Upper lobe of left lung (tissue), 4 donors: ENCODE measurements at regions not wholly inside any gene's neighbourhood (a gene's known extent, or its start where the extent isn't known, plus 50 kb on each side); places are given as distances from the start of the nearest gene placed in this dataset.

Experiments
- CTCF ChIP-seq, 6 experiments: fragments of 450-650 bp in 4 of 6; fragments of 200-600 bp in 2 of 6; sonication (generic) in 2 of 6; IDR thresholded peaks; one replicate each; pipeline ENCODE4 v1.5.1; 2016 to 2019; ENCODE audit warnings: antibody characterized with exemption in 6 of 6
- EP300 ChIP-seq, 4 donors: sonication (generic); formaldehyde crosslinking; IDR thresholded peaks; one replicate each; pipeline ENCODE4 v1.5.1; 2017; ENCODE audit warnings: antibody characterized with exemption in 4 of 4, control low read depth in 2 of 4
- POLR2A ChIP-seq, 4 donors: fragments of 450-650 bp; IDR thresholded peaks; one replicate each; pipeline ENCODE4 v1.5.1; 2016 to 2017; ENCODE audit warnings: antibody characterized with exemption in 4 of 4, mild to moderate bottlenecking in 2 of 4
- POLR2AphosphoS5 ChIP-seq, 2 donors: sonication (generic); formaldehyde crosslinking; IDR thresholded peaks; one replicate each; pipeline ENCODE4 v1.5.1; 2017; ENCODE audit warnings: antibody characterized with exemption in 2 of 2

GRCh38 chr18:32553174-32553573 lies 82.5 kb upstream of the GAREM1 start:
- no peak for TF ChIP-seq CTCF (IDR thresholded peaks at IDR 0.05)
- TF ChIP-seq POLR2AphosphoS5 (IDR thresholded peaks at IDR 0.05) = no peak
- no peak for TF ChIP-seq POLR2A (IDR thresholded peaks at IDR 0.05)
- TF ChIP-seq EP300 (IDR thresholded peaks at IDR 0.05) = no peak
